Ascending aorta (tissue), 2 donors: ENCODE measurements at regions not wholly inside any gene's neighbourhood (a gene's known extent, or its start where the extent isn't known, plus 50 kb on each side); places are given as distances from the start of the nearest gene placed in this dataset.

Experiments
- DNase-seq, 2 donors: peaks; one replicate each; pipeline ENCODE4 v3.0.0-alpha.2; 2019; ENCODE audit warnings: low spot score in 2 of 2
- H3K27ac ChIP-seq, 2 donors: fragments of 200-600 bp; sonication (generic); one replicate each; pipeline ENCODE4 v1.5.1; 2016 to 2017; ENCODE audit warnings: mild to moderate bottlenecking in 1 of 2
- H3K27me3 ChIP-seq: fragments of 200-600 bp; sonication (generic); one replicate; pipeline ENCODE4 v1.5.1; 2017
- H3K36me3 ChIP-seq, 2 donors: fragments of 200-600 bp; sonication (generic); one replicate each; pipeline ENCODE4 v1.5.1; 2016
- H3K4me1 ChIP-seq, 2 donors: fragments of 200-600 bp; sonication (generic); one replicate each; pipeline ENCODE4 v1.5.1; 2016 to 2017; ENCODE audit warnings: mild to moderate bottlenecking in 1 of 2
- H3K4me3 ChIP-seq, 2 donors: fragments of 200-600 bp; sonication (generic); one replicate each; pipeline ENCODE4 v1.5.1; 2016 to 2017; ENCODE audit warnings: mild to moderate bottlenecking in 1 of 2
- H3K9me3 ChIP-seq, 2 donors: fragments of 200-600 bp; sonication (generic); one replicate each; pipeline ENCODE4 v1.5.1; 2016
- intact Hi-C: fragments of 100-400 bp; cut with DNase I; formaldehyde crosslinking; loops from one replicate; pipeline ENCODE4 v1.15.1; 2023
- TF ChIP-seq, protein P1 (sequence below), 3 experiments: fragments of 200-600 bp in 2 of 3; fragments of 450-650 bp in 1 of 3; sonication (generic) in 2 of 3; IDR thresholded peaks; one replicate each; pipeline ENCODE4 v1.5.1; 2016 to 2019; ENCODE audit warnings: antibody characterized with exemption in 3 of 3, mild to moderate bottlenecking in 1 of 3, moderate library complexity in 1 of 3

GRCh38 chrX:39335513-39336235 lies 534.4 kb downstream of the MID1IP1 start:
- TF ChIP-seq, protein P1, sequence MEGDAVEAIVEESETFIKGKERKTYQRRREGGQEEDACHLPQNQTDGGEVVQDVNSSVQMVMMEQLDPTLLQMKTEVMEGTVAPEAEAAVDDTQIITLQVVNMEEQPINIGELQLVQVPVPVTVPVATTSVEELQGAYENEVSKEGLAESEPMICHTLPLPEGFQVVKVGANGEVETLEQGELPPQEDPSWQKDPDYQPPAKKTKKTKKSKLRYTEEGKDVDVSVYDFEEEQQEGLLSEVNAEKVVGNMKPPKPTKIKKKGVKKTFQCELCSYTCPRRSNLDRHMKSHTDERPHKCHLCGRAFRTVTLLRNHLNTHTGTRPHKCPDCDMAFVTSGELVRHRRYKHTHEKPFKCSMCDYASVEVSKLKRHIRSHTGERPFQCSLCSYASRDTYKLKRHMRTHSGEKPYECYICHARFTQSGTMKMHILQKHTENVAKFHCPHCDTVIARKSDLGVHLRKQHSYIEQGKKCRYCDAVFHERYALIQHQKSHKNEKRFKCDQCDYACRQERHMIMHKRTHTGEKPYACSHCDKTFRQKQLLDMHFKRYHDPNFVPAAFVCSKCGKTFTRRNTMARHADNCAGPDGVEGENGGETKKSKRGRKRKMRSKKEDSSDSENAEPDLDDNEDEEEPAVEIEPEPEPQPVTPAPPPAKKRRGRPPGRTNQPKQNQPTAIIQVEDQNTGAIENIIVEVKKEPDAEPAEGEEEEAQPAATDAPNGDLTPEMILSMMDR (IDR thresholded peaks at IDR 0.05) = no peak
- Histone ChIP-seq H3K36me3 (no peaks in the 10 kb centered on the region), H3K9me3 (no peaks in the 10 kb centered on the region), H3K4me3 (no peak overlapping the region), H3K27me3 (no peaks in the 10 kb centered on the region), H3K4me1 (peaks cover 0 to 4% of the 10 kb centered on the region in 2 donors), H3K27ac (peak overlapping the region in 1 of 2 donors; percentile 60)
- DNase-seq = no peak
- intact Hi-C loops = loop anchor here (10.0 kb wide), 1 partner anchor 399 kb away; no protein-coding TSS in a partner anchor

DNA sequence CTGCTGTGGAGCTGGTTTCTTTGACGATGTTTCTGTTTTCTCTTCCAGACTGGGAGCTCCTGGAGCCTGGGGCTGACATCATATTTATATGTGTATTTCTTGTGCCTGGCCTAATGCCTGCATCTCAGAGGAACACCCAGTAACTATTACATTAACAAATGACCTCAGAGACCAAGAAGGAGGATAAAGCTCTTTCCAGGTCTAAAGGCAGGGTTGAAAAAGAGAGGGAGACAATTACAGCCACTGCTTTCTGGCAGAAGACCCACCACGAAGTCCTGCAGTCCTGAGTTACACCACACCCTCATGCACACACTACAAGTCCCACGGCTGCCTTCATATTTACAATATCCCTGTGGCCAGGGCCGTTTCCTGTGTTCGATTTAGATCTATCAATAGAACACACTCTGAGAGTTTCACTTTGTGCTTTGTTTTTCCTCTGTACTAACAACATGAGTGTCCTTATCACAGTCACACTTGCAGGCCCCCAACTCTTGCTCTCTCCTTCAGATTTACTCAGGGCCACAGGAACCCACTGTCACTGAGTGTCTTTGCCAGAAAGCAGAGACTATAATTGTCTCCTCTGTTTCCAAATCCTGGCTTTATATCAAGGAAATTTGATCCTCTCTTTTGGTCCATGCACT lies 535.5 kb downstream of the MID1IP1 start:
- no peaks in the 10 kb centered on the region for H3K27me3 ChIP-seq

DNA sequence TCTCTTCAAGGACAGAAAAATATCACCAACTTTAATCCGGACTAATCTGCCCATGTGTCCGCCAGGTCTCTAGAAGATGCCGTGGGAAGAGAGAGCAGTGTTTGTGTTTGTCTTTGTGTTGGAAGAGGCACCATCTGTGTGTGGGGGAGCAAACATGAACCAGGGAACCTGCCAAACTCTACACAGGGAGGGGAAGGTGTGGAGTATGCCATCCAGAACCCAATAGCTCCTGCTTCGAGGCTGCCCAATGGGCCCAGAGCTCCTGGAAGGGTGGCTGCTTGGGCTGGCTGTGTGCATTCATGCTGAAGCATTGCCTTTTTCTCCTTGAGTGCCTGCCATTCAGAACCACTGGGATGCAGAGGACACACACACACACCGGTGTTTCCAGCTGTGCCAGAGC lies 536.2 kb downstream of the MID1IP1 start:
- intact Hi-C loops = loop anchor here (10.0 kb wide), 1 partner anchor 397 kb away; no protein-coding TSS in a partner anchor
- Histone ChIP-seq H3K9me3 (no peaks in the 10 kb centered on the region), H3K4me3 (no peak overlapping the region), H3K4me1 (peaks cover 0 to 4% of the 10 kb centered on the region in 2 donors), H3K27ac (peak overlapping the region; percentile 56 to 60), H3K36me3 (no peaks in the 10 kb centered on the region), H3K27me3 (no peaks in the 10 kb centered on the region)
- TF ChIP-seq, protein P1 (IDR thresholded peaks at IDR 0.05) = no peak
- no peak for DNase-seq

More for the DNA sequence above, 535.5 kb downstream of the MID1IP1 start:
- peak overlapping the region in 1 of 2 donors; percentile 24 for H3K4me3 ChIP-seq
- TF ChIP-seq, protein P1 (IDR thresholded peaks at IDR 0.05) = no peak
- no peaks in the 10 kb centered on the region for H3K9me3 ChIP-seq
- H3K4me1 ChIP-seq = peaks cover 0 to 4% of the 10 kb centered on the region in 2 donors
- no peaks in the 10 kb centered on the region for H3K36me3 ChIP-seq
- intact Hi-C loops = loop anchor here (10.0 kb wide), 1 partner anchor 398 kb away; no protein-coding TSS in a partner anchor
- peak in 1 of 2 donors; percentile 63 for DNase-seq
- H3K27ac ChIP-seq = peak overlapping the region; percentile 56 to 60

DNA sequence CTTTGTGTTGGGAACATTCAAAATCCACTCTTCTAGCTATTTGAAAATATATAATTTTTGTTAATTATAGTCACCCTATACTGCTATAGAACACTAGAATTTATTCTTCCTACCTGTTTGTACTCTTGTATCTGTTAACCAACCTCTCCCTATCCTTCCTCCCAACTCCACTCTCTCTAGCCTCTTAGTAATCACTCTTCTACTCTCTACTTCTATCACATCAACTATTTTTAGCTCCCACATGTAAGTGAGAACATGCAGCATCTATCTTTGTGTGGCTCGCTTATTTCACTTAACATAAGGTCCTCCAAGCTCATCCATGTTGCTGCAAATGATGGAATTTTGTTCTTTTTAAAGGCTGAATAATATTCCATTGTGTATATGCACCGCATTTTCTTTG lies 537.3 kb downstream of the MID1IP1 start:
- Histone ChIP-seq H3K9me3 (no peaks in the 10 kb centered on the region), H3K4me1 (peaks cover 0 to 4% of the 10 kb centered on the region in 2 donors), H3K27ac (no peak overlapping the region), H3K36me3 (no peaks in the 10 kb centered on the region), H3K4me3 (no peak overlapping the region), H3K27me3 (no peaks in the 10 kb centered on the region)
- no peak for DNase-seq
- intact Hi-C loops = loop anchor here (10.0 kb wide), 1 partner anchor 396 kb away; no protein-coding TSS in a partner anchor
- TF ChIP-seq, protein P1 (IDR thresholded peaks at IDR 0.05) = no peak

DNA sequence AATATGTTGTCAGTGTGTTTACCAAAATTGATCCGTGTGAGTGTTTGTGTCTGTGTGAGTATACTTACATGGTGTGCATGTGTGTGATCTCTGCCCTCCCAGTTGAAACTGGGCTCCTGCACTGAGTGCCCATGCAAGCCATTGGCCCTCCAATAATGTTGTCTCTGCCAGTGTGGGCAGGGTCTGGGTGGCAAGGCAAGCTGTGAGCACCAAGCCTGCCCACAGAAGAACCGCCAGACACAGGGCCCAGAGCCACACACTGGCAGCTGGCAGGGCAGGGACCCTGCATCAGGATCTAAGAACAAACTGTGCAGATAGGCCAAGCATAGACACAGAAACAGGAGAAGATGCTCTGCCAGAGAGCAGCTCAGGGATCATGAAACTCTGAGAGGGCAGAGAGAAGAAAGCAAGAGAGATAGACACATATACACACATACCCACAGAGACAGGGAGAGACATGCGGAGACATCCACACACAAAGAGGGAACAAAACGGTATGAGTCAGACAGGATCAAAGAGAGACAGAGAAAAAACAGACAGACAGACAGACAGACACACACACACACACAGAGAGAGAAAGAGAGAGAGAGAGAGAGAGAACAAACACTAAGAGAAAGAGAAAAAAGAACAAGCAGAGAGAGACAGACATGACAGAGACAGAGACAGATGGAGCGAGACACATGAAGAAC lies 555.0 kb downstream of the MID1IP1 start:
- DNase-seq = no peak
- TF ChIP-seq, protein P1 (IDR thresholded peaks at IDR 0.05) = no peak
- Histone ChIP-seq H3K4me1 (no peaks in the 10 kb centered on the region), H3K27ac (no peak overlapping the region), H3K36me3 (no peaks in the 10 kb centered on the region), H3K9me3 (no peaks in the 10 kb centered on the region), H3K4me3 (no peak overlapping the region), H3K27me3 (no peaks in the 10 kb centered on the region)
- intact Hi-C loops = no loop called here
